ENCODE measurements at regions not wholly inside any gene's neighbourhood (a gene's known extent, or its start where the extent isn't known, plus 50 kb on each side); places are given as distances from the start of the nearest gene placed in this dataset.

- Mint-ChIP-seq H3K9me3 (no peaks in the 10 kb centered on the region), H3K36me3 (no peaks in the 10 kb centered on the region), H3K27me3 (no peaks in the 10 kb centered on the region), H3K27ac (no peak overlapping the region), H3K4me3 (no peak overlapping the region), H3K4me1 (ENCODE audit: unreplicated experiment) (no peaks in the 10 kb centered on the region)
- no peak for TF ChIP-seq CTCF (conservative IDR thresholded peaks at IDR 0.05)
- DNase-seq (ENCODE audit: extremely low spot score, unreplicated experiment), result no peak
Observed at GRCh38 chrX:101732870-101733269, 73.2 kb upstream of the ARMCX2 start.

GRCh38 chrX:101729986-101730385 lies 70.3 kb upstream of the ARMCX2 start:
- H3K4me3 Mint-ChIP-seq, result no peak overlapping the region
- H3K27me3 Mint-ChIP-seq, result no peaks in the 10 kb centered on the region
- DNase-seq (ENCODE audit: extremely low spot score, unreplicated experiment), result no peak
- H3K4me1 Mint-ChIP-seq (ENCODE audit: unreplicated experiment), result no peaks in the 10 kb centered on the region
- H3K9me3 Mint-ChIP-seq, result no peaks in the 10 kb centered on the region
- no peak overlapping the region for H3K27ac Mint-ChIP-seq
- H3K36me3 Mint-ChIP-seq, result no peaks in the 10 kb centered on the region
- TF ChIP-seq CTCF (conservative IDR thresholded peaks at IDR 0.05), result no peak

Measured in type B pancreatic cell (in vitro differentiated cells).